ENCODE measurements at regions not wholly inside any gene's neighbourhood (a gene's known extent, or its start where the extent isn't known, plus 50 kb on each side); places are given as distances from the start of the nearest gene placed in this dataset.

DNA sequence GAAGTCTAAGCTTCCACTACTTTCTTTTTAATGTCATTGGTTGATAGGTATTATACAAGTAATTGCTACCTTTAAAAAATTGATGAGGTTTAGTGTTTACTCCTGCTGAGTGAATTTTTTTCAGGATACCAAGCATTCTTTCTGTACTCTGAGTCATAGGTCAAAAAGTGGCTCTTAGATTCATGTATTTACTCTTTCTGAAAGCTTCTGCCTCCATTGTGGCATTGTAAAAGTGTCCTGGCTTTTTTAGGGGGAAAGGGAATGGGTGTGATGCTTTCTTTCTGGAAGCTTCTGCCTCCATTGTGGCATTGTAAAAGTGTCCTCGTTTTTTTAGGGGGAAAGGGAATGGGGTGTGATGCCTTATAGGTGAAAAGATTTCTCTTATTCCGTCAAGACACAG is 286.5 kb downstream of the LPIN1 start:
- no peak for DNase-seq

DNA sequence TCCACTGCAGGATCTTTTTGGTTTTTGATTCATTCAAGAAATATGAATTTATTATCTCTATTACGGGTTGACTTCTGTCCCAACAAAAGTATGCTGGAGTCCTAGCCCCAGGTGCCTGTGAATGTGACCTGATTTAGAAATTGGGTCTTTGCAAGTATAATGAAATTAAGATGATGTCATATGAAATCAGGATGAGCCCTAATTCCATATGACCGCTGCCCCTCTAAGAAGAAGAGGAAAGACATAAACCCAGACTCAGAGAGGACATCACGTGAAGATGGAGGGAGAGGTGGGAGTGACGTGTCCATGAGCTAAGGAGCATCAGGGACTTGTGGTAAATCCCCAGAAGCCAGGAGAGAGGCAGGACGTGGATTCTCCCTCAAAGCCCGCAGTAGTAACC is 287.1 kb downstream of the LPIN1 start:
- no peak for DNase-seq

DNA sequence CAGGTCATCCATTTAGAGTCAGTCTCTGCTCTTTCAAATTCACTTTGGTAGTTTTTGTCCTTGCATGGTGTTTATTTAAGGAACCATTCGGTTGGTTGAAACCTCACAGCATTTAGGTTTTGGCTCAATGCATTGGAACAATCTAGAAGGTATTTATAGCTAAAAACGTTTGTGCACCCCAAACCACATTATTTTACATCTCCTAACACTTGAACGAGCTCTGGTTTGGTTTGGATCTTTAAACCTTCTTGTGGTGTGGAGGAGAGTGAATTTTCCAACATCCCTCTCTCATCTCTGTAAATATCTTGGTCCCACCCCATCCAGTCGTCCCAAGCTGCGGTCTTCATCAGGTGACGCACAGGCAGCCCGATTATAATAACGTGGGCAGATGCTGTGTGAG is 287.9 kb downstream of the LPIN1 start:
- peak; percentile 44 for DNase-seq

DNA sequence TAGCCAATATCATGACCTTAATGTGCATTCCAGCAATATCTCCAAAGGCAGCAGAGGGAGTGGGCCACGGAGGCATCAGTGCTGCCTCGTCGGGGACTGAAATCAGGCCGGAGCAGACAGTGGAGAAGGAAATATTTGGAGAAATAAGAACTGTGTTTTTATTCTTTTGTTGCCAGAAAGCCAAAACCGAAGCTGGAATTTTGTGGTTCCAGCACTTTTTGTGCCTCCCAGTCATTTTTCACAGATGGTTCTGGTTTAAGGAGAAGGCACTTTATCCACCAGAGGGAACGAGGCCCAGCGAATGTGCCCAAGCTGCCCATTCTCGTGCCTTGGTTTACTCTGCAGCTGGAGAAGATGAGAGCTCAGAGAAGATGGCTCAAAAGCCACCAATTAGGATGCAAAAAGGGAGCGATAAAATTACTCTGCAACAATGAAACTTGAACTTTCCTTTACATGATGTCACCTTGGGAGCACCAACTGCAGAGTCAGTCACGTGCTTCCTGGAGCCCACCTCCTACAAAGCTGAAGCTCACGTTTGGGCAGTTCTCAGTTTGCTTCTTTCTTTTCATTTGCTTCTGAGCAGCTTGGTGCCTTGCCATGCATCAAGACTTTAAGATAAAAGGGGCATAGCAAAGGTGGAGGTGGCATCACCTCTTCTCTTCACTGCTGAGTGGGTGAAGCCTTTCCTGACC is 288.7 kb downstream of the LPIN1 start:
- DNase-seq: no peak

DNA sequence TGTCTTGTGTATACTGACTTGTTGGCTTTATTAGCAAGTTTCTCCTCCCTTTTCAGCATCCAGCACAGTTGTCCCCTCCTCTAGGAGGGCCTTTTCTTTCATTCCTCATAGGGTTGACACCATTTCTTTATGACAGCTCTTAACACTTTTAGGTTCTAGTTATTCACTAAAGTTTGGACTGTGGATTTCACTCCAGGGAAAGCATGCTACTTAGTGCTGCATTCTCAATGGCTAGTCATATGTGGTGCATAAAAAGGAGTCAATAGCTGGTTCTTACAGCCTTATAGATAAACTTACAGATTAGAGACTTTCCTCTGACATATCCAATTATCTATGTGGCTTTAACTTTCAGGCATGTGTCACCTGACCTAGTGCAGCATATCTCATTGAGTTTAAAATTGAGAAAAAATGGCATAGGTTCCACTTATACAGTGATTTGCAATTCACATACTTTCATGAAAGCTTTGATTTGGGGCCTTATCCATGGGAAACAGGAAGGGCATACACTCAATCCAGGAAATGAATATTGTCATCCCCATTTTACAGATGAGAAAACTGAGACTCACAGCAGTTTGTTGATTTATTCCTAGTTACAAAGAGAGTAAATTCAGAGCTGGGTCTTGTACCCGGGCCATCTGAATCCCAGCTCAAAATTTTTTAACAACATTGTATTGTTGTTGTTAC is 289.7 kb downstream of the LPIN1 start:
- DNase-seq: no peak

DNA sequence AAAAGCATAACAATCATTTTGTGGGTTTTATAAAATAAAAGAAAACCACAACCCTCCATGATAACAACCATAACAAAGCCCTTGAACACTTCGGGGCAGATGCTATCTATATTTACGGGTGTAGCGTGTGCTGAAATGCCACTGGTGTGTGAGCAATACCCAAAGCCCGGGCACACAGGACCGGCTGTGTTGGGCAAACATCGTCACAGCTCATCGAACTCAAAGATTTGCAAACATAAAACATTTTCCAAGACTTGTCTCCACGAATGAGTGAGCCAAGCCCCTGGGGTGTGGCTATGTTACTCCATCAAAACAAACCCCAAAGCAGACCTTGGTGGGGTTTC is 290.2 kb downstream of the LPIN1 start:
- DNase-seq: no peak

DNA sequence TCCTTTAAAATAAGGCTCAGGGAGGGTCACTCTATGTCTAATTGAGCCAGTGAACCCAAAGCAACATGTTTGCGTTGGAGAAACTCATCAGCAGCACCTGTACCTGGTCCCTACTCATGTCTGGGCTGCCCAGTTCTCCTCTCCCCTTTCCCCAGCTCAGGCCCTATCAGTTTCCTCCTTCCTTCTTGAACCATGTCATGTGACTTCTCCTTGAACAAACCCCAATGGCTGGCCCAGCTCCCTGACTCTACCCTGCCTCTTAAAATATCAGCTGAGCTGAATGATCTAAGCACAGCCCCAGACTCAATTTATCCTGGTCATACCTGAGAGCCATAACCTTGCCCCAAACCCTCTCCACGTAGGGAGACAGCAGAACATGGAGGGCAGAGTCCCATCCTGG is 290.9 kb downstream of the LPIN1 start:
- DNase-seq: no peak

DNA sequence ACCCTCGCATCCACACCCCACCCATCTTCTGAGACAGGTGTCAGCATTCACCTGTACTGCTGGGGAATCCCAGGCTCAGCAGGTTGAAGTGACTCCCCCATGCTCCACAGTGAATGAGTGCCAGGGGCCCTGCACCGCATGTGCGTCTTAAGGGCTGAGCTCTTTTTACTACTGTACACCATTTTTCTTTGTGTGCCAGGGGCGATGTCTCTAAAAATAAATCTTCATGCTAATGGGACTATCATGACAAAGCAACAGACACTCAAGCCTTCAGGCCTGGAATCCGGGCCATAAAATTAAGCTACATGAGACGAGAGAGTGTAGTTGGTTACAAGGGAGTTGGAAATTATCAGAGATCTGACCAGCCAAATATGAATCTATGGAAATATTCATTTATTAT is 294.8 kb downstream of the LPIN1 start:
- no peak for DNase-seq

DNA sequence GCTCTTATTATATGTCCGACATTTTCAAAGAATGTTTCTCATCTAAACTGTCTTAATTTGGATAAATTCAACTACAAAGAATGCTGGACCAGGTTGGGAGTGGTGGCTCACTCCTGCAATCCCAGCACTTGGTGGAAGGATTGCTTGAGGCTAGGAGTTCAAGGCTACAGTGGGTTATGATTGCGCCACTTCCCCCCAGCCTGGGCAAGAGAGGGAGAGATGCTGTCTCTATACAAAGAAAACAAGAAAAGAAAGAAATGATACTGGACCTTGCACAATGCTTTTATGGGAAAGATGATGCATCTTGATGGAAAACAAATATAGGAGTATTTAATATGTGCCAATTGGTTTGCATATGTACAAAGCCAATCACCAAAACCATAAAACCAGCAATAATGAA is 296.7 kb downstream of the LPIN1 start:
- no peak for DNase-seq

DNA sequence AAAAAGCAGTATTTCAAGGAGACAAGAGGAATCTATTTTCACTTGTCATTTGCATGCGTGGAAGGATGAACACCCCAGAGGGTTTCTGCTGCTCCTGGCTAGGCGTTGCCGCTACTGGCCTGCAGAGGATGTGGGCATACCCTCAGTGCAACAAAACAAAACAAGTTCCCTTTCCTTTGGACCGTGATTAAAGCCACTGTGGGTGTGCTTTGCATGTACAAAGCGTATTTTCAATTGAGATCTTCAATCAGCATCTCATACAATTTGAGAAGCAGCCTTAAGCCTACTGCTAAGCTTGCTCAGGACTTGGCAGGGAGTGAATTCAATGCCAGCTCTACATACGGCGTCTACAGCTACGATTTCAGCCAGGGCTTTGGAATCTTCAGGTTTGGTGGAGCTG is 298.4 kb downstream of the LPIN1 start:
- no peak for DNase-seq

DNA sequence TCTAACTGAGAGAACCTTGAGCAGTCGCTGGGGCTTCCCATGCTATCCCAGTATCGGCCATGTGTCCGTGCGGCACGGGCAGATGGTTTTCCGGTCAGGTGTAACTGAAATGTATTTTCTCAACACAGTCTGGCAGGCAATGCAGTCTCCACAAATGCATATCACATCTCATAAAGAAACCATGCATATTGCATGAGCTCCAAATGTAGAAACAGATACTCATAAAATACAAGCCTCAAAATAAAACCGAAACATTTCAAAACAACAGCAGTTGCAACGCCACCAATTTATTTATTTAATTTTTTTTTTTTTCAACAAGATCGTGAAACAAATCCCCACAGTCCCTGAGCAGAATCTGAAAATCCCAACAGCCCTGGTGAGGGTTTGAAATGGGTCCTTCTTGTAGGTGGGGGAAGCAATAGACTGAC is 299.4 kb downstream of the LPIN1 start:
- DNase-seq: no peak

DNA sequence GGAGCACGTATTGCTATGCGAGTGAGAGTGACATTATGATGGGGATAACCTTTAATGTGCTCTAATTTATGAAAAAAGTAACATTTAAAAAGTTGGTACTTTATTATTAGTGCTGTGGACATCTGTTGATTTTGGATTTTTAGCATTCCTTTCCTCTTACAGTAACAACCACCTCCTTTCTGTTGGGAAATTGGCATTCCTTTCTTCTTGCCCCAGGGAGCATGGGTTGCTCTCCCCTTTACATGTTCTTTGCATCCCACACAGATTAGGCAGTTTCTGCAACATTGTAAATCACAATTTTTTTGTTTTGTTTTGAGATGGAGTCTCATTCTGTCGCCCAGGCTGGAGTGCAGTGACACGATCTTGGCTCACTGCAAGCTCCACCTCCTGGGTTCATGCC is 300.2 kb downstream of the LPIN1 start:
- no peak for DNase-seq

DNA sequence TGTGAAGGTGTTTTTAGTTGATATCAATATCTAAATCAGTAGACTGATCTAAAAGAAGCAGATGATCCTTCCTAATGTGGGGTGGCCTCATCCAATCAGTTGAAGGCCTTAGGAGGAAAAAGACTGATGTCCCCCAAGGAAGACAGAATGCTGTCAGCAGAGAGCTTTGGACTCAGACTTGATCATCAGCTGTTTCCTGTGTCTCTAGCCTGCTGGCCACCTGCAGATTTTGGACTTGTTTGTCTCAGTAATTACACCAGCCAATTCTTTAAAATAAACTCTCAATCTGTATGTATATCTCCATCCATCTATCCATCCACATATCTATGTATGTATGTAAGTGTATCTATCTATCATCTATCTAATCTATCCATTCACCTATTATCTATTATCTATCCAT is 301.3 kb downstream of the LPIN1 start:
- no peak for DNase-seq

DNA sequence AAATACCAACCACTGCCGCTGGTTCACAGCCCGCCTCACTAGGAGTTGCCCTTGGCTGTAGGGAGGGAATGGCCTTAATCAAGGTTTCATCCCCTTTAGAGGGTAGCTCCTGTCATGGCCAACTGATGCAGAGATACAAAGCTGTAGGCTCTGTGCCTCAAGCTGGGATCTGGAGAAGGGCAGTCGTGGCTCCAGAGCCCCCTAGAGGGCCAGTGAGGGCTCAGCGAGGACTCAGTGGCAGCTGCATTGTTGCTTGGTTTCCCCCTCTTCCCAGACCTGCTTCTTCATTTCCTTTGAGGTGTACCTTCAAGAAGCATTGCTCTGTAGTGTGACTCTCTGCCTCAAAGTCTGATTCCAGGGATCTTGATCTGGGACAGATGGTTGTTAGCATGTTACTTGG is 302.1 kb downstream of the LPIN1 start:
- DNase-seq: no peak

DNA sequence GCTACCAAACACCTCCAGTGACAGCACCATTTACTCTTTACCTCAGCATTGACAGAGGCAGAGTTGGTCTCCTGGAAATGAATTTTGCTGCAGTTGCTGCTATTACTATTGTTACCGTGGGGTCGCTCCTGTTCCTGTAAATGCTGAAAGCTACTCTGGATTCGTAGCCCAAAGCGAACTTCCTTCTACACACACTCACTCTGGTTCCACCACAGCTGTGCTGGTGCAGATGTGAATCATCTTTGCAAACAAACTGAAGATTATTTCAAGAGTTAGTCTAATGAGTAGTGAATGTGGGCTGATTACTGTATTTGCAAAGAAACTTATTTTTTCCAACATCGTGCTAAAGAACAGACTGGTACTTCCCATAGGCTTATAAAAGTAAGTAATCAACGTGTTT is 304.0 kb downstream of the LPIN1 start:
- no peak for DNase-seq

DNA sequence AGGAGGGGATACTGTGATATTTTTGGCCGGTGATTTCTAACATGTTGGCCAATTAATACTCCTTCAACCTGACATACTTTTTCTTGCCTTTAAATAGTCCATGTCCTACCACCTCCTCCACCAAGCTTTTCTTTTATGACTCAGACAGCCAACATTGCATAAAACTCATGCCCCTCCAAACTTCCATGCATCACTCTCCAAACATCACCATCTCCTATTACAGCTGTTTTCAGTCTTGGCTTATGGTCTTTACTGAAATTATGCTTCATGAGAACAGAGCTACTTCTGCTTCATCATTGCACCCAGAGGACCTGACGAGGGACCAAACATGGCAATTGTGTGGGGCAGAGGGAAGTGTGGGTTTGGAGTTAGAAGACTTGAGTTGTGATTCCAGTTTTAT is 305.4 kb downstream of the LPIN1 start:
- no peak for DNase-seq

DNA sequence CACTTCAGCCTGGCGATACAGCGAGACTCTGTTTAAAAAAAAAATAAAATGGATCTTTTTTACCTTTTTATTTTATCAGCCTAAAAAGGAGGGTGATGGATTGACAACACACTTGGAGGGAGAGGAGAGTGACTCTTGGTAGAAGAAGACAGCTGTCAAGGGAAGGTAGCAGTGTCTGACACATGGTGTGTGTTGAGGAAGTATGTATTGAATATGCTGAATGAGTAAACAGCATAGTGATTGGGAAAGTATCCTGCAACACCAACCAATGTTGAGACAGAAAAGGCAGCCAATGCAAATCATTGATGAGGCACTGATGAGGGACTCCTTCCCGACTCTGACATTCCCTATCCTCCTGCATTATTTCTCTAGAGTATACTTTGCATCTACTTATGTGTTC is 306.4 kb downstream of the LPIN1 start:
- DNase-seq: no peak

DNA sequence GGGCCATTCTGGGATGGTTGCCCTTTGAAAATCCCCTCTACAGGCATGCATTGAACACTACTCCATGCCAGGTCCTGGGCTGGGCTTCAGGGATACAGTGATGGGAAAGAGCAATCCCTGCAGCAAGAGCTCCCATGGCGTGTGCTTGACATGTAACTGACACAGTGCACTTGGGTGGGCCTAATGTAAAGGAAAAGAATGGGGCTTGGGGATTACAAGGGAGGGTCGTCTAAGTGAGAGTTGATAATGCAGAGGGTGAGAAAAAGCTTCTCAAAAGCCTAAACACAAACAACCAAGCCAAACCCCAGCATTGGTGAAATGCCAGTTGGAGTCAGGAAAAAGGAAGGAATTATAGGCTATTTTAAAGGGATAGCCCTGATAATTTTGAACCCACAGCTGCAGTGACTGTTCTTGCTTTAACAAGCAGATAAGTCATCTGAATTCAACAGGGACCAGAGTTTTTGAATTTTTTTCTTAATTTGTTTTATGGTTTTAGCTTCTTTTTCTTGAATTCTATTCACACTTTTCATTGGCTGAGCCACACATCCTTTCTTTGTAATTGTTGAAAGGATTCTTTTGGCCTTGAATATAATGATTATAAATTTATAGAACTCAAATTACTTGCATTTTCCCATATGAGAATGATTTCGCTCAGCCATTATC is 308.7 kb downstream of the LPIN1 start:
- no peak for DNase-seq

DNA sequence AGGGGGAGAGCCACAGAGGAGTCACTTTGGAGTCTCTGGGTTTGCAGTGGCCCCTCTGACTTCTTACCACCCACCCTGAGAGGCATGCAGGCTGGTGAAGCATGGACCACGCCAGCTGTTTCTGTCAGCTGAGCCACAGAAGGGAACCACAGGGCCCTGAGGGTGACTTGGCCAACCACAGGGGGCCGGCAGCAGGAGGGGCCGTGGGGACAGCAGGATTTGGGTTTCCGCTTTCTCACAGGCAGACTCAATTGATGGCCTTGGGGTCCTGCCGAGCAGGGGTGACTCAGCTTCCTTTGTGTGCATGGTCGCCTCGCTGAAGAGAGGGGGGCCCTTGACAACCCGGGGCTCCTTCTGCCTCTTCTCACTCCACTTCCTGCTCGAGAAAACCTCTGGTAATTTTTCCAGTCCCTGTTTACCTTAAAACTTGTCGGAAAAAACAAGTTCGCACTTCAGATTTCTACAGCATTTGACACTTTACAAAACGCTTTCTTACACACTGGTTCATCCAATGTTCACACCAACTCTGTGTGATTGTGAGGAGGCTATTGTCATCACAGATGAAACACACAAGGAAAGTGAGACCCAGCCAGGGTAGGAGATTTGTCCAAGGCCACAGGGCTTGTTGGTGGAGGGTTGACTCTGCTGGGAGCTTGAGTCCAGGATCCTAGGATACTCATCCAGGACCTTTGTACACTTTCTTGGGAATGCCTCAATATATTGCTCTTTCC is 311.2 kb downstream of the LPIN1 start:
- DNase-seq: peak; percentile 77

DNA sequence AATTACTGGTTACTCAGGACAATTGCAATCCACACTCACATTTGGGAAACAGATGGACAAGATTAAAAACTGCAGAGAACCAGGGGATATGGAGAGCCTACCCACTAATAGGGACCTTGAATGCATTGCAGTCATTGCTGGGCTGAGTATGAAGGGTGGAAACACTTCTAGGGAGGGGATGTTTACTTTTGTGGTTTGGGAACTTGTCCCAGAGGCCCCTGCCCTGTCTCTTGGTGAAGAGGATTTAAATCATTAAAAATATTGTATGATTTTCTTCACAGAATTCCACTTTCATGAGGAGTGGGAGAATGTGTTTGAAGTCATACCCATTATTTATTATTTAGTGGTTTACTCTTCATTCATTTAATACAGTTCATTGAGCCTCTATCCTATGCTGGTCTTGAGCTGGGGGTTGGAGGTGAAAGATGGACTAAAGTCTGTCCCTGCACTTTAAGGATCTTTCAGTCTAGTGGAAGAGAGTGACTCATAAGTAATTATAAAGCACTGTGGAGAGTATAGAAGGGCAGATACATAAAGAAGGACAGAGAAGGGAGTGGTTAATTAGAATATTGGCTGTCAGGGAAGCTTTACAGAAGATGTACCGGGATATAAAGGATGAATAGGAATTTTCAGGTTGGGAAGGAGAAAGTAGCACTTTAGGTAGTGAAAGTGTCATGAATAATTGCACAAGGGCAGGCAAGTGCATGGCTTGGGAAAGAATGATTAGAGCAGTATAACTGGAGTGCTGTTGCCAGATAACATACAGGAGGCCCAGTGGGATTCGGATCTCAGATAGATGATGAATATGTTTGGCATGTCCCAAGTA is 313.4 kb downstream of the LPIN1 start:
- DNase-seq: no peak

DNA sequence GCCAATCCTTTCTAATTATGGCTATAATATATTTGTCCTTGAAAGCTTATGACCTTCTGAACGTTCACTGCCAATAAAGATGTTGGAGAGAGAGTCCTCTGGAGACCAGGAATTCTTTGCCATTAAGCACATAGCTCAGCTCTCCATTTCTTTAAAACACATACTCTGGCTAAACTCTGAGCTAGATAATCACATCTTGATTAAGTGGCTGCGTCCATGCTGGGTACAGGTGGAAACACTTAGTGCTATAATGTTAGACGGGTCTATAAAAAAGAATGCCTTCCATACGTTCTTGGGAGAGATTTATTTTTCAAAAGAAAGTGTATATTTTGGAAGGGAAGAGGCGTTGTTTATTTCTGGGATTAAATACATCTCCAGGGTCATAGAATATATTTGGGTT is 314.5 kb downstream of the LPIN1 start:
- DNase-seq: no peak

DNA sequence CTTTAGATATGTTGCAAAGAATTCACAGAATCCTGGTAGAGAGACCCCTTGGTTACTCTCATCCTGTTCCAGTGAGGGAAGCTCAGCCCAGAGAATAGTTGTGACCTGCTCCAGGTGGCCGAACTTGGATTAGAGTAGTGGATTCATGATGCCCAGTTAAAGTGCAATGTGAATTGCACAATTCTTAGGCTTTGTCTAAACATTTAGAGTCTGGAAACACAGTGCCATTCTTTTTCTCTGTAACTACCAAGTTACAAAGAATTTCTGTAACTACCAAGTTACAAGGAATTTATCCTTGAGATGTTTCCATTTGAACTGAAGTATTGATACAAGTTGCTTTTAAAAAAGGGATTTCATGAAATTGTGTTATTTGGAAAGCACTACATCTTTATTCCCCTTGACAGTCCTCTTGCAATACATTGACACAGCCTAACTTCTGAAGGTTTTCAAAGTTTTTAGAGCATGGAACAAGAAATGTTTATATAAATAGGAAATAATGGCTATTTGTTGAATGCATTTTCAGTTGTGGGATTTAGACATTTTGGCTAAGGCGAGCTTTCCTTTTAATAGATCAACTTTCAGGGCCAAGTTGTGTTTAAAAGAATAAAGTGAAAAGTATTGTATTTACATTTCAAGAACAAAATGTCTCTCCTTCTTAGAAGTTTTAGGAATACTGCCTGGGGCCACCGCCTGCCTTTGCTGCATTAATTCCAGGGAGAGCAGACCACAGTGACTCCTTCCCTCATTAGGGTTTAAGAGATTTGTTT is 315.0 kb downstream of the LPIN1 start:
- no peak for DNase-seq

Measured in femur (tissue), 1 donor.